GM20000 (cell line): ENCODE measurements at regions not wholly inside any gene's neighbourhood (a gene's known extent, or its start where the extent isn't known, plus 50 kb on each side); places are given as distances from the start of the nearest gene placed in this dataset.

Experiments used
- DNase-seq: peaks from one replicate; pipeline ENCODE4 v3.0.0; 2012; ENCODE audit warnings: low spot score
- TF ChIP-seq, protein P1 (sequence below): IDR thresholded peaks from 2 replicates; pipeline ENCODE4 v1.5.1; 2012; ENCODE audit warnings: mild to moderate bottlenecking, control low read depth; ENCODE audit errors: extremely low read depth, missing control alignments

GRCh38 chr18:7452331-7452730 lies 114.8 kb upstream of the PTPRM start:
- DNase-seq, result peak; percentile 16
- TF ChIP-seq, protein P1, sequence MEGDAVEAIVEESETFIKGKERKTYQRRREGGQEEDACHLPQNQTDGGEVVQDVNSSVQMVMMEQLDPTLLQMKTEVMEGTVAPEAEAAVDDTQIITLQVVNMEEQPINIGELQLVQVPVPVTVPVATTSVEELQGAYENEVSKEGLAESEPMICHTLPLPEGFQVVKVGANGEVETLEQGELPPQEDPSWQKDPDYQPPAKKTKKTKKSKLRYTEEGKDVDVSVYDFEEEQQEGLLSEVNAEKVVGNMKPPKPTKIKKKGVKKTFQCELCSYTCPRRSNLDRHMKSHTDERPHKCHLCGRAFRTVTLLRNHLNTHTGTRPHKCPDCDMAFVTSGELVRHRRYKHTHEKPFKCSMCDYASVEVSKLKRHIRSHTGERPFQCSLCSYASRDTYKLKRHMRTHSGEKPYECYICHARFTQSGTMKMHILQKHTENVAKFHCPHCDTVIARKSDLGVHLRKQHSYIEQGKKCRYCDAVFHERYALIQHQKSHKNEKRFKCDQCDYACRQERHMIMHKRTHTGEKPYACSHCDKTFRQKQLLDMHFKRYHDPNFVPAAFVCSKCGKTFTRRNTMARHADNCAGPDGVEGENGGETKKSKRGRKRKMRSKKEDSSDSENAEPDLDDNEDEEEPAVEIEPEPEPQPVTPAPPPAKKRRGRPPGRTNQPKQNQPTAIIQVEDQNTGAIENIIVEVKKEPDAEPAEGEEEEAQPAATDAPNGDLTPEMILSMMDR, result peak; percentile 18

DNA sequence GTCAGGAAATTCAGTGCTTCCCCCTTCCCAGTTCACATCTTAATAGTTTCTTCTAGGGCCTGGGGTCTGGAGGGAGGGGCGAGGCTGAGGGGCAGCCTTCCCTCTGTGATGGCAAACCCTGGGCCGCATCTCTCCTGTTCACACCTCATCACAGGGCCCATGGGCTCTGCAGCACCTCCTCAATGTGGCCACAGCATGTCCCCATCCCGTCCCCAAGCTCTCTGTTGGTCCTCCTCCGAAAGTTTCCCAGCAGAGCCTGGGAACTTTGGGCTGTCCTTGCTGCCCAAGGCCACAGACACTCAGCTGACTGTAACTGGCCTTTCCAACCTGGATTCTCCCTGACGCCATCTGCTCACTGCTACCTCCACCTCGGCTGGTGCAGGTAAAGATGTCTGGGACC lies 112.7 kb upstream of the PTPRM start:
- TF ChIP-seq, protein P1, result no peak
- DNase-seq, result no peak

DNA sequence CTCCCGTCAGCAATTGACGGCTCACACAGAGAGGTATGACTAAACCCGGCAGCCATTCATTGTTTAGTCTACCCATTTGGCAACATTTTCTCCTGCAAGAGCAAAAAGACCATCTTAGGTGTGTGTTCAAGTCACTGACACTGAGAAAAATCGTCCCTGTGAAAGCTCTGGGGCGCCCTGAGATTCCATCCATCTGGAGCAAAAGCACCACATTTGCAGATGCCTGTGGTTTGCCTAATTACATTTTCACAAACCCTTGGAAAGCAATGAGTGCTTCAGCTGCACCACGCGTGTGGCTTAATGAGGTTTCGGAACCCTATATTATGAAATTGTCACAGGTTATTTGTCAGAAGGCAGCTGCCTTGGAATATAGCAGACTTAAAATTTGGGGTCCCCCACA lies 110.7 kb upstream of the PTPRM start:
- TF ChIP-seq, protein P1, result no peak
- DNase-seq, result no peak

GRCh38 chr18:7457262-7457661 lies 109.9 kb upstream of the PTPRM start:
- no peak for DNase-seq
- TF ChIP-seq, protein P1, result no peak

DNA sequence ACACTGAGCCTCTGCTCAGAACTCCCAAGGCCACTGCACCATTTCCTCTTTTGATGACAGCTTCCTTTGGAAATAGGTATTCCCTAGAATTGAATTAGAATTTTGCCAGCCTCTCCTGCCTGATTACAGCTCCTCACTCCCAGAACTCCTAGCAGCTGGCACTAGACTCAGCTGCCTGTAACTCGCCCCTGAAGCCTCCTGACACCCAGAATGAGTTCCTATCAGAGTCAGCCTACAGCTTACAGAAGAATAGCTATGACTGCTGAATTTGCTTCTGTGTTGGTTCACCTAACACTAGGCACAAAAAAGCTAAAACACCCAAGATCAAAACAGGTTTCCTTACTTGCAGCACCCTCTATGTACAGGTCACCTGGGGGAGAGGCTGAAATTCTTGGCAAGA lies 108.2 kb upstream of the PTPRM start:
- TF ChIP-seq, protein P1, result no peak
- DNase-seq, result no peak

DNA sequence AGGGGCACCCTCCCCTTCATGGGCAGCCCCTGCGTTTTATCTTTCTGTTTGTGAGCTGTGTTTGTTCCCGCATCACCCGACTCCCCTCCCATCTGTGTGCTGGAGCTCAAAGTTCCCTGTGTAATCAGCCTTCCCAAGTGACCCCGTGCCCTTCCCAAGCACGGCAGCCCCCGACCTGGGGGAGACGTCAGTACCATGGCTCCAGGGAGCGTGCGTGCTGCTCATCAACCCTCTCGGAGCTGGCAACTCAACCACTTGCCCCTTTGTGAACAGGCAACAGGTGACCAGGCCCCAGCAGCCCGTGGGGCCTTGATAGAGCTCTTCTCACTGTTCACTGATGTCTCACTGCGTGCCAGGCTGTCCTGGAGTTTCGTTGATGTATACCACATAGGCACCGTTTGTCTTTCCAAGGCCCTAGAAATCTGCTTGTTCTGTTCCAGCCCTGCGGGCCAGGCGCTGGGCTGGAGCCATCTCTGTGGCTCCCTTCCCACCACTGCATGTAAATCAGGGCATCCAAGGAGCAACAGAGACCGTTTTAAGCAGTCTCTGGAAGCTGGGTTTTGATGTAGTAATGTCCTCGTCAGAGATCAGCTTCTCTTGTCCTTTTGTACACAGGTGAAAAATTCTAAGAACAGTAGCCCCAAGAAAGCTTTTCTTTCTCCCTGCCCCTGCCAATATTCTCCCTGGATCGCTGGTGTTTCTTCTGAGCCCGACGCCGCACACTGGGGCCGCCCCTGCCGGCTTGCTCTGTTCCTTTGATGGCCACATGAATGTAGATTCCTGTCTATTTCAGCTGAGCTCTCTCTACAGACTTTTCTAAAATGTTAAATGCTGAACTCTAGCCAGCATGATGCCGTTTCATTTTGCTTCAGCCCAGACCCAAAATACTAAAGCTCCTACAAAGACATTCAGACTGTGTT lies 107.0 kb upstream of the PTPRM start:
- TF ChIP-seq, protein P1, result no peak

GRCh38 chr18:7464245-7464966 lies 102.7 kb upstream of the PTPRM start:
- DNase-seq, result no peak
- TF ChIP-seq, protein P1, result no peak

More for the DNA sequence above, 107.0 kb upstream of the PTPRM start:
- DNase-seq, result no peak
